ENCODE measurements at regions not wholly inside any gene's neighbourhood (a gene's known extent, or its start where the extent isn't known, plus 50 kb on each side); places are given as distances from the start of the nearest gene placed in this dataset.
A peak's percentile ranks its signal among the peaks of the same experiment; 100 is the strongest.

DNA sequence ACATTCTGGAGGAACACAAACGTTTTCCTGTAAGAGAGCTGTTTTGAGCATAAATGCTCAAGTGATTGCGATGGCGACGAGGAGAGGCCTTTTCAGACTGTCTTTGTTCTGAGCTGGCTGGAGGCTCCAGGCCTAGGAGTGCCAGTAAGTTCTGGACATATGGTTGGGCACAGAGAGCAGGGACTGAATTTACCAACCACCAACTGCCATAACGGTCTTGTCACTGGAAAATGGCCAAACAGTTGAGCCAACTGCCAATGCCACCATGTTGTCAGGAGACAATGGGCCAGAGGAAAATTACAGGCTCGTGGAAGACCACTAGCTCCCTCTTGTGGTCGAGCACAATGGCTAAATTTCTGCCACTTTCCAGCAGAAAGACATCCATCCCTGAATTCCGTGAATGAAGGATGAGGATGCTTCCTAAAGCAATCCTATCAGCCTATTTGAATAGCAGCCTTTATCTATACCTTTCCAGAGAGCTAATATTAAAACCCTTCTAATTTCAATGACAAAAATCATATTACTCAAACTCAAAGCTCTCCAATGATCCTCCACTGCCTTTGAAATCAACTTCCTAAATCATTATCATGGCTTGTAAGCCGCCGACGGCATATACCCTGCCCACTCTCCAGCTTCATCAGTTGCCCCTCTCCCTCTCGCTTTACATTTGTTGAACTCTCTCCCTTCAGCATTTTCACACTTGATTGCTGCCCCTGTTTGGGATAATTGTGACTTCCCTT is 66.9 kb upstream of the GLIS3 start:
- 81% methylated on average over 12 of the region's 12 CpGs for WGBS (ENCODE audit: insufficient coverage)
- H3K4me3 ChIP-seq (ENCODE audit: control extremely low read depth in 1 of 5, extremely low read depth in 1 of 5, insufficient read depth in 1 of 5, low read depth in 2 of 5, low read length in 4 of 5) = no peak overlapping the region
- no peak overlapping the region for H3K9ac ChIP-seq (ENCODE audit: low read length)
- peaks cover 7% of the 10 kb centered on the region for H3K27me3 Mint-ChIP-seq
- ChIA-PET POLR2A (no interaction called here), CTCF (interaction anchor here (0.6 to 2.9 kb wide), 14 partner anchors 11 to 1513 kb away, joined by 3 to 22 read pairs (median 3); no protein-coding TSS in a partner anchor)
- H3K79me2 ChIP-seq (ENCODE audit: control insufficient read depth, insufficient read depth, low read length) = no peaks in the 10 kb centered on the region
- no peak overlapping the region for H3K4me3 Mint-ChIP-seq
- intact Hi-C loops (cut with micrococcal nuclease) = no loop called here
- H3K9me3 ChIP-seq (ENCODE audit: control extremely low read depth in 1 of 3, control insufficient read depth in 2 of 3, insufficient read depth in 1 of 3, low read length in 2 of 3) = no peaks in the 10 kb centered on the region
- no peaks in the 10 kb centered on the region for H3K9me3 Mint-ChIP-seq (ENCODE audit: insufficient read depth)
- TF ChIP-seq, protein P1, sequence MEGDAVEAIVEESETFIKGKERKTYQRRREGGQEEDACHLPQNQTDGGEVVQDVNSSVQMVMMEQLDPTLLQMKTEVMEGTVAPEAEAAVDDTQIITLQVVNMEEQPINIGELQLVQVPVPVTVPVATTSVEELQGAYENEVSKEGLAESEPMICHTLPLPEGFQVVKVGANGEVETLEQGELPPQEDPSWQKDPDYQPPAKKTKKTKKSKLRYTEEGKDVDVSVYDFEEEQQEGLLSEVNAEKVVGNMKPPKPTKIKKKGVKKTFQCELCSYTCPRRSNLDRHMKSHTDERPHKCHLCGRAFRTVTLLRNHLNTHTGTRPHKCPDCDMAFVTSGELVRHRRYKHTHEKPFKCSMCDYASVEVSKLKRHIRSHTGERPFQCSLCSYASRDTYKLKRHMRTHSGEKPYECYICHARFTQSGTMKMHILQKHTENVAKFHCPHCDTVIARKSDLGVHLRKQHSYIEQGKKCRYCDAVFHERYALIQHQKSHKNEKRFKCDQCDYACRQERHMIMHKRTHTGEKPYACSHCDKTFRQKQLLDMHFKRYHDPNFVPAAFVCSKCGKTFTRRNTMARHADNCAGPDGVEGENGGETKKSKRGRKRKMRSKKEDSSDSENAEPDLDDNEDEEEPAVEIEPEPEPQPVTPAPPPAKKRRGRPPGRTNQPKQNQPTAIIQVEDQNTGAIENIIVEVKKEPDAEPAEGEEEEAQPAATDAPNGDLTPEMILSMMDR (IDR thresholded peaks at IDR 0.05) = peak; percentile 76
- no peak for TF ChIP-seq EZH2 (IDR thresholded peaks at IDR 0.05; ENCODE audit: borderline replicate concordance, insufficient read depth, low read depth, low read length, poor library complexity, severe bottlenecking)
- H3K4me1 Mint-ChIP-seq = no peaks in the 10 kb centered on the region
- peak; percentile 38 for DNase-seq
- H4K20me1 ChIP-seq (ENCODE audit: control insufficient read depth, insufficient read depth, low read length, poor library complexity, severe bottlenecking) = no peaks in the 10 kb centered on the region
- no peak overlapping the region for H2AFZ ChIP-seq (ENCODE audit: insufficient read depth, low read depth, low read length, poor library complexity, severe bottlenecking)
- no peak overlapping the region for H3K4me2 ChIP-seq (replicated peaks; ENCODE audit: low read depth, low read length, poor library complexity, severe bottlenecking)
- no peaks in the 10 kb centered on the region for H3K36me3 ChIP-seq (replicated peaks in 1 of 2; ENCODE audit: control extremely low read depth in 1 of 2, control insufficient read depth in 1 of 2, extremely low read depth in 1 of 2, insufficient read depth in 2 of 2, low read length in 1 of 2)
- no peaks in the 10 kb centered on the region for H3K4me1 ChIP-seq (ENCODE audit: control insufficient read depth in 2 of 2, insufficient read depth in 2 of 2, low read length in 2 of 2)
- no peak overlapping the region for H3K27ac ChIP-seq (ENCODE audit: low read length in 2 of 2)
- no peak overlapping the region for H3K27ac Mint-ChIP-seq
- ATAC-seq (ENCODE audit: low read depth) = no peak
- H3K27me3 ChIP-seq (replicated peaks in 1 of 4; ENCODE audit: control extremely low read depth in 1 of 4, control insufficient read depth in 3 of 4, insufficient read depth in 4 of 4, low read length in 3 of 4) = no peaks in the 10 kb centered on the region

DNA sequence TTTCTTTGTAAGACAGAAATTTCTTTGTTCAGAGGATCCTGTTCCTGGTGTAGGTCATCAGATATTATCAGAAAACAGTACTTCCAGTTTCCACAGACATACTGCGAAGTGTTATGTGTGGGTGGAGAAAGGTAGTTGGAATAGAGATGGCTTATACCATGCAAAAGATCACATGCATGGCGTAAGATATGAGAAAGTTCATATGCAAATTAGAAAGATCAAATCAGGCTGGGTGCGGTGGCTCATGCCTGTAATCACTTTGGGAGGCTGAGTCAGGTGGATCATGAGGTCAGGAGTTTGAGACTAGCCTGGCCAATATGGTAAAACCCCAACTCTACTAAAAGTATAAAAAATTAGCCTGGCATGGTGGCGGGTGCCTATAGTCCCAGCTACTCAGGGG is 65.2 kb upstream of the GLIS3 start:
- Histone ChIP-seq H3K36me3 (replicated peaks in 1 of 2; ENCODE audit: control extremely low read depth in 1 of 2, control insufficient read depth in 1 of 2, extremely low read depth in 1 of 2, insufficient read depth in 2 of 2, low read length in 1 of 2) (no peaks in the 10 kb centered on the region), H3K4me2 (replicated peaks; ENCODE audit: low read depth, low read length, poor library complexity, severe bottlenecking) (no peak overlapping the region), H2AFZ (ENCODE audit: insufficient read depth, low read depth, low read length, poor library complexity, severe bottlenecking) (no peak overlapping the region), H3K4me3 (ENCODE audit: control extremely low read depth in 1 of 5, extremely low read depth in 1 of 5, insufficient read depth in 1 of 5, low read depth in 2 of 5, low read length in 4 of 5) (no peak overlapping the region), H3K27me3 (replicated peaks in 1 of 4; ENCODE audit: control extremely low read depth in 1 of 4, control insufficient read depth in 3 of 4, insufficient read depth in 4 of 4, low read length in 3 of 4) (no peaks in the 10 kb centered on the region), H3K4me1 (ENCODE audit: control insufficient read depth in 2 of 2, insufficient read depth in 2 of 2, low read length in 2 of 2) (no peaks in the 10 kb centered on the region), H3K79me2 (ENCODE audit: control insufficient read depth, insufficient read depth, low read length) (no peaks in the 10 kb centered on the region), H4K20me1 (ENCODE audit: control insufficient read depth, insufficient read depth, low read length, poor library complexity, severe bottlenecking) (no peaks in the 10 kb centered on the region), H3K9ac (ENCODE audit: low read length) (no peak overlapping the region), H3K9me3 (ENCODE audit: control extremely low read depth in 1 of 3, control insufficient read depth in 2 of 3, insufficient read depth in 1 of 3, low read length in 2 of 3) (no peaks in the 10 kb centered on the region), H3K27ac (ENCODE audit: low read length in 2 of 2) (no peak overlapping the region)
- ChIA-PET CTCF (interaction anchor here (2.2 kb wide), 1 partner anchor 1124 kb away, joined by 5 read pairs; no protein-coding TSS in a partner anchor), POLR2A (no interaction called here)
- WGBS (ENCODE audit: insufficient coverage) = 80% methylated on average over 1 of the region's 4 CpGs
- ATAC-seq (ENCODE audit: low read depth) = no peak
- H3K4me1 Mint-ChIP-seq = no peaks in the 10 kb centered on the region
- TF ChIP-seq, protein P1 (IDR thresholded peaks at IDR 0.05) = no peak
- TF ChIP-seq EZH2 (IDR thresholded peaks at IDR 0.05; ENCODE audit: borderline replicate concordance, insufficient read depth, low read depth, low read length, poor library complexity, severe bottlenecking) = no peak
- DNase-seq = no peak
- H3K27me3 Mint-ChIP-seq = peaks cover 4% of the 10 kb centered on the region
- intact Hi-C loops (cut with micrococcal nuclease) = no loop called here
- no peaks in the 10 kb centered on the region for H3K9me3 Mint-ChIP-seq (ENCODE audit: insufficient read depth)
- H3K4me3 Mint-ChIP-seq = no peak overlapping the region
- no peak overlapping the region for H3K27ac Mint-ChIP-seq

Data from B cell (primary cell).